Stimulated activated naive B cell treated with anti-CD40 and anti-IgM and Interleukin-4, amounts not matched to agents 10 μg/mL and 1 μg/mL and 100 μg/mL, for 72 hours (primary cell): ENCODE measurements at regions not wholly inside any gene's neighbourhood (a gene's known extent, or its start where the extent isn't known, plus 50 kb on each side); places are given as distances from the start of the nearest gene placed in this dataset.

ENCODE experiments used
- ATAC-seq, 2 donors: fragments of 150-1000 bp; cut with Tn5 transposase; replicated peaks; 2 replicates each; pipeline ENCODE4 v1.10.0; 2021; ENCODE audit warnings: moderate library complexity in 1 of 2
- DNase-seq: peaks from one replicate; pipeline ENCODE4 v3.0.0; 2021
- H3K27ac Mint-ChIP-seq: one replicate; pipeline ENCODE4 v1.8.0; 2022; ENCODE audit warnings: mild to moderate bottlenecking, mixed read lengths
- H3K27me3 Mint-ChIP-seq, 2 donors: one replicate each; pipeline ENCODE4 v1.8.0; 2022; ENCODE audit warnings: mixed read lengths in 2 of 2
- H3K36me3 Mint-ChIP-seq, 2 donors: one replicate each; pipeline ENCODE4 v1.8.0; 2022; ENCODE audit warnings: mixed read lengths in 2 of 2, mild to moderate bottlenecking in 1 of 2
- H3K4me1 Mint-ChIP-seq, 2 donors: one replicate each; pipeline ENCODE4 v1.8.0; 2022; ENCODE audit warnings: mixed read lengths in 2 of 2, mild to moderate bottlenecking in 1 of 2
- H3K4me3 Mint-ChIP-seq, 2 donors: one replicate each; pipeline ENCODE4 v1.8.0; 2022; ENCODE audit warnings: mild to moderate bottlenecking in 2 of 2, mixed read lengths in 2 of 2, moderate library complexity in 1 of 2
- H3K9me3 Mint-ChIP-seq, 2 donors: one replicate each; pipeline ENCODE4 v1.8.0; 2022; ENCODE audit warnings: mixed read lengths in 2 of 2, mild to moderate bottlenecking in 1 of 2

GRCh38 chr9:107431461-107431860 lies 58.1 kb downstream of the KLF4 start:
- Mint-ChIP-seq H3K27ac (no peak overlapping the region), H3K36me3 (no peaks in the 10 kb centered on the region), H3K4me1 (no peaks in the 10 kb centered on the region), H3K27me3 (peaks cover 22 to 23% of the 10 kb centered on the region in 2 donors), H3K4me3 (no peak overlapping the region), H3K9me3 (peaks cover 0 to 1% of the 10 kb centered on the region in 2 donors)
- DNase-seq (no peak), ATAC-seq (no peak)

- H3K4me3 Mint-ChIP-seq = no peak overlapping the region
- ATAC-seq = no peak
- H3K4me1 Mint-ChIP-seq = peaks cover 4 to 5% of the 10 kb centered on the region in 2 donors
- peaks cover 0 to 5% of the 10 kb centered on the region in 2 donors for H3K9me3 Mint-ChIP-seq
- H3K27me3 Mint-ChIP-seq = peaks cover 28 to 29% of the 10 kb centered on the region in 2 donors
- no peak for DNase-seq
- peaks cover 0 to 2% of the 10 kb centered on the region in 2 donors for H3K36me3 Mint-ChIP-seq
- no peak overlapping the region for H3K27ac Mint-ChIP-seq
Observed at GRCh38 chr9:107430071-107430470, 59.5 kb downstream of the KLF4 start.

- Mint-ChIP-seq H3K27ac (no peak overlapping the region), H3K4me3 (no peak overlapping the region), H3K4me1 (peaks cover 8 to 9% of the 10 kb centered on the region in 2 donors), H3K27me3 (peaks cover 34 to 37% of the 10 kb centered on the region in 2 donors), H3K36me3 (peaks cover 0 to 2% of the 10 kb centered on the region in 2 donors), H3K9me3 (peaks cover 0 to 5% of the 10 kb centered on the region in 2 donors)
- no peak for DNase-seq
- ATAC-seq = no peak
Observed at GRCh38 chr9:107426126-107426525, 63.4 kb downstream of the KLF4 start.

- H3K9me3 Mint-ChIP-seq = peaks cover 0 to 5% of the 10 kb centered on the region in 2 donors
- H3K36me3 Mint-ChIP-seq = peaks cover 0 to 2% of the 10 kb centered on the region in 2 donors
- peaks cover 28 to 30% of the 10 kb centered on the region in 2 donors for H3K27me3 Mint-ChIP-seq
- H3K27ac Mint-ChIP-seq = peak overlapping the region; percentile 43
- peak overlapping the region; percentile 80 to 82 for H3K4me3 Mint-ChIP-seq
- ATAC-seq = peak; percentile 82 to 85
- peaks cover 8 to 9% of the 10 kb centered on the region in 2 donors for H3K4me1 Mint-ChIP-seq
- DNase-seq = peak; percentile 50
Observed at GRCh38 chr9:107425101-107426025, 64.2 kb downstream of the KLF4 start.

- Mint-ChIP-seq H3K9me3 (peaks cover 0 to 5% of the 10 kb centered on the region in 2 donors), H3K36me3 (peaks cover 0 to 2% of the 10 kb centered on the region in 2 donors), H3K27ac (no peak overlapping the region), H3K4me3 (no peak overlapping the region), H3K4me1 (peaks cover 8 to 9% of the 10 kb centered on the region in 2 donors), H3K27me3 (peaks cover 33 to 36% of the 10 kb centered on the region in 2 donors)
- DNase-seq (no peak), ATAC-seq (no peak)
Observed at GRCh38 chr9:107423540-107423939, 66.0 kb downstream of the KLF4 start.

- H3K27me3 Mint-ChIP-seq = peaks cover 33 to 36% of the 10 kb centered on the region in 2 donors
- H3K4me3 Mint-ChIP-seq = no peak overlapping the region
- peak; percentile 5 for DNase-seq
- peaks cover 0 to 5% of the 10 kb centered on the region in 2 donors for H3K9me3 Mint-ChIP-seq
- H3K4me1 Mint-ChIP-seq = peaks cover 8 to 9% of the 10 kb centered on the region in 2 donors
- peak; percentile 59 to 69 for ATAC-seq
- peaks cover 0 to 2% of the 10 kb centered on the region in 2 donors for H3K36me3 Mint-ChIP-seq
- H3K27ac Mint-ChIP-seq = no peak overlapping the region
Observed at GRCh38 chr9:107422189-107423185, 67.1 kb downstream of the KLF4 start.

- H3K27ac Mint-ChIP-seq = no peak overlapping the region
- H3K9me3 Mint-ChIP-seq = peaks cover 0 to 2% of the 10 kb centered on the region in 2 donors
- H3K36me3 Mint-ChIP-seq = no peaks in the 10 kb centered on the region
- no peak for ATAC-seq
- H3K27me3 Mint-ChIP-seq = peaks cover 0 to 27% of the 10 kb centered on the region in 2 donors
- no peak overlapping the region for H3K4me3 Mint-ChIP-seq
- no peaks in the 10 kb centered on the region for H3K4me1 Mint-ChIP-seq
- DNase-seq = no peak
Observed at GRCh38 chr9:107410420-107410819, 79.1 kb downstream of the KLF4 start.

GRCh38 chr9:107409581-107410389 lies 79.8 kb downstream of the KLF4 start:
- DNase-seq (no peak), ATAC-seq (no peak)
- peaks cover 0 to 27% of the 10 kb centered on the region in 2 donors for H3K27me3 Mint-ChIP-seq
- H3K27ac Mint-ChIP-seq = no peak overlapping the region
- H3K4me1 Mint-ChIP-seq = no peaks in the 10 kb centered on the region
- H3K4me3 Mint-ChIP-seq = no peak overlapping the region
- peaks cover 0 to 2% of the 10 kb centered on the region in 2 donors for H3K9me3 Mint-ChIP-seq
- no peaks in the 10 kb centered on the region for H3K36me3 Mint-ChIP-seq

- DNase-seq (no peak), ATAC-seq (no peak)
- no peak overlapping the region for H3K27ac Mint-ChIP-seq
- no peaks in the 10 kb centered on the region for H3K9me3 Mint-ChIP-seq
- no peaks in the 10 kb centered on the region for H3K4me1 Mint-ChIP-seq
- no peaks in the 10 kb centered on the region for H3K36me3 Mint-ChIP-seq
- no peak overlapping the region for H3K4me3 Mint-ChIP-seq
- peaks cover 0 to 20% of the 10 kb centered on the region in 2 donors for H3K27me3 Mint-ChIP-seq
Observed at GRCh38 chr9:107407675-107408074, 81.9 kb downstream of the KLF4 start.

GRCh38 chr9:107405511-107405910 lies 84.1 kb downstream of the KLF4 start:
- DNase-seq = no peak
- H3K4me3 Mint-ChIP-seq = no peak overlapping the region
- no peaks in the 10 kb centered on the region for H3K9me3 Mint-ChIP-seq
- H3K36me3 Mint-ChIP-seq = no peaks in the 10 kb centered on the region
- H3K4me1 Mint-ChIP-seq = no peaks in the 10 kb centered on the region
- peaks cover 13 to 22% of the 10 kb centered on the region in 2 donors for H3K27me3 Mint-ChIP-seq
- H3K27ac Mint-ChIP-seq = no peak overlapping the region
- ATAC-seq = no peak

GRCh38 chr9:107404736-107405135 lies 84.8 kb downstream of the KLF4 start:
- H3K27me3 Mint-ChIP-seq = peaks cover 13 to 21% of the 10 kb centered on the region in 2 donors
- no peak overlapping the region for H3K4me3 Mint-ChIP-seq
- ATAC-seq (no peak), DNase-seq (no peak)
- H3K9me3 Mint-ChIP-seq = no peaks in the 10 kb centered on the region
- H3K27ac Mint-ChIP-seq = no peak overlapping the region
- H3K4me1 Mint-ChIP-seq = no peaks in the 10 kb centered on the region
- no peaks in the 10 kb centered on the region for H3K36me3 Mint-ChIP-seq

GRCh38 chr9:107404161-107404560 lies 85.4 kb downstream of the KLF4 start:
- DNase-seq = no peak
- no peaks in the 10 kb centered on the region for H3K4me1 Mint-ChIP-seq
- H3K27me3 Mint-ChIP-seq = peaks cover 13 to 21% of the 10 kb centered on the region in 2 donors
- H3K27ac Mint-ChIP-seq = no peak overlapping the region
- H3K9me3 Mint-ChIP-seq = no peaks in the 10 kb centered on the region
- no peaks in the 10 kb centered on the region for H3K36me3 Mint-ChIP-seq
- ATAC-seq = no peak
- no peak overlapping the region for H3K4me3 Mint-ChIP-seq
